Mucosa of descending colon (tissue), 3 donors: ENCODE measurements at regions not wholly inside any gene's neighbourhood (a gene's known extent, or its start where the extent isn't known, plus 50 kb on each side); places are given as distances from the start of the nearest gene placed in this dataset.
"Not testable (repeated sequence)": the region's sequence is repeated elsewhere in the genome, so short reads cannot be mapped to it uniquely, and the experiment has no call there.

Experiments used
- ATAC-seq: fragments of 200-7000 bp; cut with Tn5 transposase; one replicate; pipeline ENCODE4 v1.9.1; 2020; ENCODE audit warnings: mild to moderate bottlenecking, moderate library complexity
- DNase-seq, 3 donors: peaks; one replicate each; pipeline ENCODE4 v3.0.0-alpha.2; 2020
- H3K36me3 ChIP-seq: fragments of 200-600 bp; one replicate; pipeline ENCODE4 v1.8.0; 2021; ENCODE audit warnings: low read depth, mild to moderate bottlenecking
- H3K4me1 ChIP-seq: fragments of 200-600 bp; one replicate; pipeline ENCODE4 v1.8.0; 2021; ENCODE audit warnings: low read depth, mild to moderate bottlenecking
- H3K4me3 ChIP-seq: fragments of 200-600 bp; one replicate; pipeline ENCODE4 v1.8.0; 2021; ENCODE audit warnings: mild to moderate bottlenecking
- H3K9me3 ChIP-seq: fragments of 200-600 bp; one replicate; pipeline ENCODE4 v1.8.0; 2021; ENCODE audit warnings: mild to moderate bottlenecking
- intact Hi-C, 2 donors: fragments of 100-400 bp; cut with DNase I in 1 of 2; cut with micrococcal nuclease in 1 of 2; formaldehyde crosslinking; loops; one replicate each; pipeline versions ENCODE4 v1.11.0 to v1.11.1; 2022; cut with DNase I, micrococcal nuclease
- TF ChIP-seq, protein P1 (sequence below): fragments of 200-600 bp; IDR thresholded peaks from one replicate; pipeline ENCODE4 v1.8.0; 2022; ENCODE audit warnings: antibody characterized with exemption, mild to moderate bottlenecking
- donor health status: DM: no; HTN: no; CAD: no; lungs with moderate emphysema.
- donor health status: DM: no; HTN: no; CAD: no.
- donor health status: DM: no; HTN: yes; CAD: no.

- ATAC-seq (no peak), DNase-seq (no peak)
- H3K4me3 ChIP-seq: no peak overlapping the region
- no peaks in the 10 kb centered on the region for H3K36me3 ChIP-seq
- TF ChIP-seq, protein P1, sequence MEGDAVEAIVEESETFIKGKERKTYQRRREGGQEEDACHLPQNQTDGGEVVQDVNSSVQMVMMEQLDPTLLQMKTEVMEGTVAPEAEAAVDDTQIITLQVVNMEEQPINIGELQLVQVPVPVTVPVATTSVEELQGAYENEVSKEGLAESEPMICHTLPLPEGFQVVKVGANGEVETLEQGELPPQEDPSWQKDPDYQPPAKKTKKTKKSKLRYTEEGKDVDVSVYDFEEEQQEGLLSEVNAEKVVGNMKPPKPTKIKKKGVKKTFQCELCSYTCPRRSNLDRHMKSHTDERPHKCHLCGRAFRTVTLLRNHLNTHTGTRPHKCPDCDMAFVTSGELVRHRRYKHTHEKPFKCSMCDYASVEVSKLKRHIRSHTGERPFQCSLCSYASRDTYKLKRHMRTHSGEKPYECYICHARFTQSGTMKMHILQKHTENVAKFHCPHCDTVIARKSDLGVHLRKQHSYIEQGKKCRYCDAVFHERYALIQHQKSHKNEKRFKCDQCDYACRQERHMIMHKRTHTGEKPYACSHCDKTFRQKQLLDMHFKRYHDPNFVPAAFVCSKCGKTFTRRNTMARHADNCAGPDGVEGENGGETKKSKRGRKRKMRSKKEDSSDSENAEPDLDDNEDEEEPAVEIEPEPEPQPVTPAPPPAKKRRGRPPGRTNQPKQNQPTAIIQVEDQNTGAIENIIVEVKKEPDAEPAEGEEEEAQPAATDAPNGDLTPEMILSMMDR: no peak
- intact Hi-C loops: no loop called here
- no peaks in the 10 kb centered on the region for H3K4me1 ChIP-seq
- no peaks in the 10 kb centered on the region for H3K9me3 ChIP-seq
Measured at GRCh38 chr2:132280912-132281311, 119.2 kb upstream of the ANKRD30BL start.

GRCh38 chr2:132282104-132282503 is 120.4 kb upstream of the ANKRD30BL start:
- intact Hi-C loops, H3K4me3 ChIP-seq: not testable (repeated sequence)

GRCh38 chr2:132282911-132283310 is 121.2 kb upstream of the ANKRD30BL start:
- no peaks in the 10 kb centered on the region for H3K4me1 ChIP-seq
- TF ChIP-seq, protein P1: no peak
- DNase-seq (no peak), ATAC-seq (no peak)
- intact Hi-C loops: no loop called here
- no peaks in the 10 kb centered on the region for H3K36me3 ChIP-seq
- H3K9me3 ChIP-seq: no peaks in the 10 kb centered on the region
- H3K4me3 ChIP-seq: no peak overlapping the region

More at GRCh38 chr2:132282104-132282503, 120.4 kb upstream of the ANKRD30BL start:
- not testable (repeated sequence) for H3K9me3 ChIP-seq, DNase-seq, H3K36me3 ChIP-seq, H3K4me1 ChIP-seq, ATAC-seq

GRCh38 chr2:132286289-132286911 is 124.6 kb upstream of the ANKRD30BL start:
- H3K9me3 ChIP-seq, H3K36me3 ChIP-seq, ATAC-seq, intact Hi-C loops, H3K4me3 ChIP-seq, H3K4me1 ChIP-seq, DNase-seq: not testable (repeated sequence)

DNA sequence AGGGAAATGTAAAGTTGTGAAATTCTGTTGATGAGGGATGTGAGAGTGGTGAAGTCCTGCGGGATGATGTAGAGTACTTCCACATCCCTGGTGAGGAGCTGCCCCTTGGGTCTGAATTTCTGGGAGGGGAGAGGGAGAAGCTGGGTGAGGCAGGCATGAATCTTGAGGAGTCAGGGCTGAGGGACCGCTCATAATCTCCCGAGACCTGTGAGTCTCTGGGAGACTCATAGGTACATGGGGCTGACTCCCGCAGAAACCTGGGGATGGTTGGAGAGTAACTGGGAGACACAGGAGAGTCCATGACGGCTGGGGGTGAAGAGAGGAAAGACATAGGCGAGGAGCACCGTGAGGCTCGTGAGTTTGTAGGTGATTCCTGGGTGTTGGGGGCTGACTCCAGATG is 126.2 kb upstream of the ANKRD30BL start:
- ATAC-seq, intact Hi-C loops, H3K9me3 ChIP-seq, H3K4me1 ChIP-seq, H3K36me3 ChIP-seq, H3K4me3 ChIP-seq: not testable (repeated sequence)
- peak in 1 of 3 donors; percentile 8 for DNase-seq

DNA sequence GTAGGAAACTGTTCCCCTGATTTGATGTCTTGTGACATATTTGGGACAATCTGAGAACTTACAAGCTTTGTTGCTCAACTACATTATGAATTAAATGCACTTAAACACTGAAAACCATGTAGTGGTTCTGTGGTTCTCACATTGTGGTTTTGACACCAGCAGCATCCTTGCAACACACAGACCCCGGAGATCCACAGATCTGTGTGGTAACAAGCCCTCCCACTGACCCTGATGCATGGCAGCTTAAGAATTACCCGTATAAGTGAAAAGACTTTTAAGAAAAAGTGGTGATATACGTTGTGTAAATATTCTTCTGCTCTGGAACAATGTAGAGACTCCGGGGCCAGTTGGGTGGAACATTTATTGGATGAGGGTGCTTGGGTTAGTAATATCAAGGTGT is 127.4 kb upstream of the ANKRD30BL start:
- ATAC-seq, H3K9me3 ChIP-seq, H3K4me3 ChIP-seq, intact Hi-C loops, H3K4me1 ChIP-seq, DNase-seq, H3K36me3 ChIP-seq: not testable (repeated sequence)

GRCh38 chr2:132289812-132290211 is 126.8 kb upstream of the GPR39 start:
- H3K4me1 ChIP-seq, H3K9me3 ChIP-seq, H3K36me3 ChIP-seq, ATAC-seq, H3K4me3 ChIP-seq, intact Hi-C loops, DNase-seq: not testable (repeated sequence)

DNA sequence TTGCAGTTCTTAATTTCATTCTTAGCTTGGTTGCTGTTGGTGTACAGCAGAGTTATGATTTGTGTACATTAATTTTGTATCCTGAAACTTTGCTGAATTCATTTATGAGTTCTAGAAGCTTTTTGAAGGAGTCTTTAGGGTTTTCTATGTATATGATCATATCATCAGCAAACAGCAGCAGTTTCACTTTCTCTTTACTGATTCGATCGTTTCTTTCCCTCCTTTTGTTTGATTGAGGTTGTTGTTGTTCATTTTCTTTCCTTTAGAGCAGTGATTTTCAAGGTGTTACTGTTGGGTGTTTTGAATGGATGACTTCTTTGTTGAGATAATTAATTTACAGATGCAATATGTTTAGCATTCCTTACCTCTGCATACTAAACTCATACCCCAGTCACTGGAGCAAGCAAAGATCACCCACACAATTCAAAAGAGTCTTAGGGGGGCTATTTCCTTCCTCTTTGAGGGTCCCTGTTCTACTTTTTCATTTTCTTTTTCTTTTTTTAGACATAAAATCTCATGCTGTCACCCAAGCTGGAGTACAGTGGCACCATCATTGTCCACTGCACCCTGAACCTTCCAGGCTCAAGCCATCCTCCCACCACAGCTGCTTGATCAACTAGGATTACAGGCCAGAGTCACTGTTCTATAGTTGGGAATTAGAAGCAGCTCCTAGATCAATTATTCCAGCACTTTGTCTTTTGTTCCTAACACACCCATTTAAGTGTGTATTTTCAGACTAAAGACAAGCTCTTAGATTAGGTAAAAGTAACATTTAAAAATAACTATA is 115.8 kb upstream of the GPR39 start:
- H3K4me1 ChIP-seq, H3K4me3 ChIP-seq, H3K9me3 ChIP-seq, H3K36me3 ChIP-seq, DNase-seq, intact Hi-C loops, ATAC-seq: not testable (repeated sequence)

GRCh38 chr2:132304661-132305380 is 111.8 kb upstream of the GPR39 start:
- not testable (repeated sequence) for H3K4me3 ChIP-seq

GRCh38 chr2:132307613-132308198 is 108.9 kb upstream of the GPR39 start:
- H3K36me3 ChIP-seq, DNase-seq, H3K4me1 ChIP-seq, ATAC-seq, H3K9me3 ChIP-seq, intact Hi-C loops, H3K4me3 ChIP-seq: not testable (repeated sequence)

More at GRCh38 chr2:132304661-132305380, 111.8 kb upstream of the GPR39 start:
- DNase-seq (peak; percentile 68 to 73 (median 73)), ATAC-seq (peak; percentile 86)
- H3K9me3 ChIP-seq, H3K36me3 ChIP-seq, intact Hi-C loops, H3K4me1 ChIP-seq: not testable (repeated sequence)

GRCh38 chr2:132309203-132309602 is 107.4 kb upstream of the GPR39 start:
- H3K36me3 ChIP-seq, H3K4me1 ChIP-seq, ATAC-seq, H3K9me3 ChIP-seq, DNase-seq, intact Hi-C loops, H3K4me3 ChIP-seq: not testable (repeated sequence)

DNA sequence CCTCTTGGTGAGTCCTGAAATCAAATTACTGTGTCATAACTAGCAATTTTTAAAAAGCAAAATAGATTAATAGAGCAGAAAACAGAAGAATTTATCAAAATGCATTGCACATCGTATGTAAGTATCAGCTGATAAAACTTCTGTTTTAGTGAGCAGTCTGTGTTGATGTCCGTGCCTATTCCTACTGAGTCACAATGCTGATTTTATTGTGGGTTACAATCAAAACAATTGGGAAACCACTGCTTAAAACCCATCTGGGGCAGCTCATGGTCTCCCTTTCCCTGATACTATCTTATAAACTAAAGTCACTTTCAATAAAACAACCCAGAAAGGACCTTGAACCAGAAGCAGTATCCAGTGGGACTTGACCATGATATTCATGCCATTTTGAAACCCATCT is 101.1 kb upstream of the GPR39 start:
- DNase-seq, ATAC-seq, intact Hi-C loops, H3K4me3 ChIP-seq, H3K4me1 ChIP-seq, H3K9me3 ChIP-seq, H3K36me3 ChIP-seq: not testable (repeated sequence)
